NCI-H1105 (cell line): ENCODE measurements at regions not wholly inside any gene's neighbourhood (a gene's known extent, or its start where the extent isn't known, plus 50 kb on each side); places are given as distances from the start of the nearest gene placed in this dataset.
A peak's percentile ranks its signal among the peaks of the same experiment; 100 is the strongest.
"Not testable (repeated sequence)": the region's sequence is repeated elsewhere in the genome, so short reads cannot be mapped to it uniquely, and the experiment has no call there.

ENCODE experiments used
- DNase-seq: peaks from one replicate; lab custom pipeline; 2025; lab: John Stamatoyannopoulos, UW

DNA sequence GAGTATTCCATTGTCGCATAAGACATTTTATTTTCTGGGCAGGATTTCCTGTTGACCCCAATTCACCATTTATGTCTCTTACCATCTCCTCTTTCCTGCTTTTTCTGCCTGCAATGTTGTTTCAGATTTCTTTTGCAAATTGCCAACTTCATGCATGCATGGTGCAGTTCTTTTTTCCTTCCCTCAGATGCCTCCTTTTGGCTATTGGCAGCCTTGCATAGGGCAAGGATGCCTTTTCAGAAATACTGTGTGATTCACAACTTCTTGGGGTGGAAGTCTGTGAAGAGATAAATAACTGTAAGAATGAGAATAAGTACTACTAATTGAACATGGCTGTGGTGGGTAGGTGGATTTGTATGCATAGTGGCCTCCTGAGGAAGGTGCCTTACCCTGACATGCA, 116.7 kb downstream of the SOX4 start:
- DNase-seq: no peak

DNA sequence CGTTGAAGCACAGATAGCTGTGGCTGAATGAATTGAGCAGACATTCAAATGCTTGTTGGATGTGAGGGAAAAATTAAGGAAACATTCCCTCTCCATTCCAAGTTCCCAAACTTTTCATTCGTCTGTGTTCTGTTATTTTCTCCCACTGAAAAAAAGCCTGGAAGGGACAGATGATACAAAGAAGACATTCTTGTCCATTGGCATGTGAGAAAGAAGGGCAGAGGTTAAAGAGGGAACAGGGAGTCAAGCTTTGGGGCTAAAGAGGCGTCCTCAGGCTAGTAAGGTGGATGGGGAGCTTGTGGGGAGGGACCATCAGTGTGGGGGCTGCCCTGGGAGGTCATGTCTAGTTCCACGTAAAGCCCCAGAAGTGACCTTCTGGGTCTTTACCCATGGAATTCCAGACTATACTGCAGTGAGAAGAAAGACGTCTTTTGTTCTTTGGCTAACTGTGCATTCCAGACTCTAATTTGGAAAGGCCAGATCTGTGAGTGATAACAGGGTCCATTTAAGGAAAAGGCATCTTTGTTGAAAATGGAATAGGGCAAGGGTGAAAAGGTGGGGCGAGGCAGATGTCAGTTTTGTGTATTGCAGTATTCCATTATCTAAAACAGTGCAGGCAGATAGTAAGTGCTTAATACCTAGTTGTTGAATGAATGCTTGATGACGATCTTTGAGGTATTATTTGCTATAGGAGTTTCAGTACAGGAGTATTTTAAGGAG, 117.5 kb downstream of the SOX4 start:
- no peak for DNase-seq

- no peak for DNase-seq
Observed at GRCh38 chr6:21712213-21712612, 118.7 kb downstream of the SOX4 start.

GRCh38 chr6:21713481-21713880, 119.9 kb downstream of the SOX4 start:
- no peak for DNase-seq

DNA sequence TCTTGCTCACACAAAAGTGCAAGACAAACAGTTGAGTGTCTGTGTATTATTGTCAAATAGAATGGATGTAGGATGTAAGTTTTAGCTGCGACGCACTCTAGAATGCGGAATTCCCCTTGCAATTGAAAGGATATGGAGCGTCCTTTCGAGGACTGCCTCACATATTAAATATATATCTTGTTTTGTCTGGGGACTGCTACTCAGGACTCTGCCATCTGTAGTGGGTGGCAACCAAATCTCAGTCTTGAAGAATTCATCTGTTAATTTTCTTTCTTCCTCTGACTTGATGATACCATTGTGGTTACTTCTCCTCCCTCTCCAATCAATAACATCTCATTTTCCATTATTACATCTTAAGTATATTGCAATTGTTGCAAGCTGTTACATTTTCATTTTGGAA, 121.6 kb downstream of the SOX4 start:
- DNase-seq: no peak

GRCh38 chr6:21722510-21722909, 129.0 kb downstream of the SOX4 start:
- DNase-seq: no peak

- DNase-seq: no peak
Observed at GRCh38 chr6:21726676-21727075, 133.1 kb downstream of the SOX4 start.

DNA sequence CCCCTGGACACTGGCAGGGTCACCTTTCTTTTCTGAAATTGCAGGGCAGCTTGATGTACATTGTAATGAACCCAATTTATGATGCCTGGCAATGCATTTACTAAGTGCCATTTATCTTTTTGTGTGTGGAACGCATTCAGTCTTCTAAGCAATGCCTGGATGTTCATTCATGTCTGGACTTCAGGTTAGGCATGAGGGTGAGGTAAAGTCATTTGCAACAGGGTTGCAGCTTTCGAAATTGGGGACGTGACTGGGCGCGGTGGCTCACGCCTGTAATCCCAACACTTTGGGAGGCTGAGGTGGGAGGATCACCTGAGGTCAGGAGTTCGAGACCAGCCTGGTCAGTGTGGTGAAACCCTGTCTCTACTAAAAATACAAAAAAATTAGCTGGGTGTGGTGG, 134.6 kb downstream of the SOX4 start:
- DNase-seq: no peak

GRCh38 chr6:21729431-21729830, 135.9 kb downstream of the SOX4 start:
- DNase-seq: no peak

DNA sequence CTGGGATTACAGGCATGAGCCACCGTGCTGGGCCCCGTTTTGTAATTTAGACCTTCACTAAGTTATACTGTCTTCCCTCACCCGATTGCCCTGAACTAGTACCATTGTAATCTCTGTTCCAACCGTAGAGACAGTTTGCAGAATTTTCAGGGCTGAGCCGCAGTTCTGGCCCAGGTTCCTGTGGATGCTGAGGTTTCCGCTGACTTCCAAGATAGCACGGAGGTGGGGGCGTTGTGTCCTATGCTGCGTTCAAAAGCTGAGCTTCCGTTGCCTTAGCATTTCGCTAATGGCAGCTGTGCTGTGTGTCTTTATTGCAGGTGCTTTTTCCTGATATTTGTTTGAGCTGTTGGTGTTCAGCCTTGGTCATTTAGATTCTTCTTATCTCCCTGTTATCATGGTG, 137.0 kb downstream of the SOX4 start:
- no peak for DNase-seq

- DNase-seq: no peak
Observed at GRCh38 chr6:21731411-21732031, 138.0 kb downstream of the SOX4 start.

DNA sequence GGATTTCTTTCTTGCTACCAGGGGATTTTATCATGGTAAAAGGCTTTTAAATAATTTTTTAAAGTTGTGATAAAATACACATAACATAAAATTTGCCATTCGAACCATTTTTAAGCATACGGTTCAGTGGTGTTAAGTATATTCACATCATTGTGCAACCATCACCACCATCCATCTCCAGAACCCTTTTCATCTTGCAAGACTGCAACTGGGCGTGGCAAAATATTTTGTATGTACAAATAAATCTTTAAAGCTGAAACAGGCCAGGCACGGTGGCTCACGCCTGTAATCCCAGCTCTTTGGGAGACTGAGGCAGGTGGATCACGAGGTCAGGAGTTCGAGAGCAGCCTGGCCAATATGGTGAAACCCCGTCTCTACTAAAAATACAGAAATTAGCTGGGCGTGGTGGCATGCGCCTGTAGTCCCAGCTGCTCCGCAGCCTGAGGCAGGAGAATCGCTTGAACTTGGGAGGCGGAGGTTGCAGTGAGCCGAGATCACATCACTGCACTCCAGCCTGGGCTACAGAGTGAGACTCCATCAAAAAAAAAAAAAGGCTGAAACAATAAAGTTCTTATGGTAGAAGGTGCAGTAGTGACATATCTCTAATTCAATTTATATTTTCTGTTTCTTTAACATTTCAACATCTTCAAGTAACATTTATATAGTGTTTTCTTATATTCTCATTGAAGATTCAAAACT, 138.6 kb downstream of the SOX4 start:
- DNase-seq: not testable (repeated sequence)

- DNase-seq: no peak
Observed at GRCh38 chr6:21732731-21733130, 139.2 kb downstream of the SOX4 start.

DNA sequence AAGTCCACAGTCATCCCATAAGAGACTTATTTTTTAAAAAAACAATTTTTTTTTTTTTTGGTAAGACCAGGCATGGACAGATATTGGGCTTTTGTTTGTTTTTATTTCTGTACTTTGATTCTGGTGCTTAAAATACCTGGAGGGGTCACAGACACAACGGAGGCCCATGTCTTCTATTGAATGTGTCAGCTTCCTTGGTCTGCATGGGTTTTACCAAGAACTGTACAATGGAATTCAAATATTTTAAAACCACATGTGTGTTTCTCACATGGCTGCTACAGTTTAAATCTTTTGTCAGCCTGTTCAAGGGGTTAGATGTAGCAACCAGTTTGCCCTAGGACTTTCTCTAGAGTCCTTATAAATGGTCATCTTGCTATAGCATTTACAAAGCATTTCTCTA, 139.8 kb downstream of the SOX4 start:
- no peak for DNase-seq

- no peak for DNase-seq
Observed at GRCh38 chr6:21734204-21734603, 140.7 kb downstream of the SOX4 start.

DNA sequence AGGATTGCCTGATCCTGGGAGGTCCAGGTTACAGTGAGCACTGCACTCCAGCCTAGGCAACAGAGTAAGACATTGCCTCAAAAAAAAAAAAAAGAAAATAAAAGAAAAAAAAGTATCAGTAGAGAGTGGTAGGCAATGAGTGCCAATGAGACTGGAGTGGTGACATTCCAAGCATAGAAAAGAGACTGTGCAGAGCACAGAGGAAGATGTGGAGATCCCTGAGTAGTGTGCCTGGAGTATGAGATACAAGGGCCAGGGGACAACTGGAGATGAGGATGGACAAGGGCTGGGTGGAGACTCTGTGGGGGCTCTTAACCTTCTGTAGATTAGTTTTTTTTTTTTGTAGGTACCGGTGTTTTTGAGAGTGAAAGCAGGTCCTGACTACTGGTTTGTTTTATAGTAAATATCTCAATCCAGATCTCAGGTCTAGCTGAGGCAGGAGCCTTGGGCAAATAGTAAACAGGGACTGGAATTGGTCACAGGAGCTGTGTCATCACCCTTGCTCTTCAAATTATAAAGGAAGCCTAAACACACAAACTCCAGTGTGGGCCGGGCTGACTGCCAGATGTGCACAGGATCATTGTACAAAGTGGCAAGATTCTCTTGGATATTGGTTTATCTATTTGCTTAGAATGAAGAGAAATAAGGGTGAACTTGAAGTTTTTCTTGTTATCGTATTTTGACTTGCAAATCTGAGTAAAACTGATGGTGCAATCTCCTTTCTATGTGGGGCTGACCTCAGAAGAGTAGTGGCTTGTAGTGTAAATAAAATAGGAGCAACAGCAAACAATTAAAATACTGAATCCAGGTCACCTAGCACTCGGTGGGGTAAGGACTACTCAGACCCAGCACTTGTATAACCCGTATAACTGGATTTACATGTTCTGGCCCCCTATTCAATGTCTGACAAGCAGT, 144.9 kb downstream of the SOX4 start:
- DNase-seq: peak; percentile 48

DNA sequence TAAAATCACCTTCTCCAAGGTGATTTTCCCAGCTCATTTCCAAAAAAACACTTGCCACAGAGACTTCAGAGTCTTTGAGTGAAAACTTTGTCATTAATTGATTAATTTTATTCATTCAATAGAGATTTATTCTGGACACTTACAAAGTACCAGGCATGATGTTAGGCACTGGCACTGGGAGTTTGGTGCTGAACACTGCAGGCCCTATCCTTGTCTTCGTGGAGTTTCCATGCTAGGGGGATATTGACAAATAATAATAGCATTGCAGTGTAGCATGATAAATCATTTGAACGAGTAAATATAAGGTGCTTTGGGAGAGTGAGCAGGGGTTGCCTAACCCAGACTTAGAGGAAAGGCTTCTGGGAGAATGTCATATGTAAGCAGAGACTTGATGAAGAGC, 145.7 kb downstream of the SOX4 start:
- no peak for DNase-seq

- DNase-seq: no peak
Observed at GRCh38 chr6:21739838-21740237, 146.3 kb downstream of the SOX4 start.

- DNase-seq: peak; percentile 22
Observed at GRCh38 chr6:21740376-21741124, 147.0 kb downstream of the SOX4 start.

DNA sequence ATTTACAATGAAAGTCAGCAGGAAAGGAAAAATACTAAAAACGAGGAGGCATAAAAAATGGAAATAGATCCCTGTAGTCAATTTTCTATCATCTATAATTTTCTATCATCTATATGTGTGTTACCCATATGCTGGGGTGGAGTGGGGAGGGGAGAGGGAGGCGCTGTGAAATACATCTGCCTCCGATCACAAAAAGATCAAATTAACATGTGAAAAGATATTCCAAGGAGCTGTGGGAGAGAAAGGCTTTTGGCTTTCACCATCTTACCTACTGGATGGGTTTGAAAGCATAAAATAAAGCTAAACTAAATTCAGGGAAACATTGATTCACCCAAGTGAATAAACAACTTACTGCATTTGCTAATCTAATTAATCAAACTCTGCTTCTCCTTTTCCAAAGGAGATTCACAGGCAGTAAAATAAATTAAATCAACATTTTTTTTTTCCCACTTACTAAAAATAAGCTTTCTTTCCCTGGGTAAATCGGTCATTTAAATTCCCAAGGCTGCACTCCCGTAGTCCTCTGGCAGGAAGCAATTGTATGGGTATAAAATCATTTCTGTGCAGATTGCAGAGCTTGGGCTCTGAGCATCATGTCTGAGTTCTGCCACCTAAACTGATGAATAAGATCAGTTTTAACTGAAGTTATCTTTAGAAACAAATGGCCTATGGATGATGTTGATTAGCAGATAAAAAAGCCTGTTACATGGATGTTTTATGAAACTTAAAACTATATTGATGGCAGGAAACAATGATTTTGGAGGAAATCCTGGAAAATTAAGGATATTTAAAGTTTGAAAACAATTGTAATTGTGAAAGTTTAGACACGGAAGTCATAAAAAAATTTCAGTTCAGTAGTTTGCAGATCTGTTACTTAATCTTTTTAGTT, 147.9 kb downstream of the SOX4 start:
- no peak for DNase-seq
